A172 (cell line): ENCODE measurements at regions not wholly inside any gene's neighbourhood (a gene's known extent, or its start where the extent isn't known, plus 50 kb on each side); places are given as distances from the start of the nearest gene placed in this dataset.

Experiments used
- DNase-seq: peaks from one replicate; pipeline ENCODE4 v3.0.0-alpha.2; 2015; ENCODE audit warnings: low spot score

GRCh38 chr9:107431461-107431860 lies 58.1 kb downstream of the KLF4 start:
- no peak for DNase-seq

DNA sequence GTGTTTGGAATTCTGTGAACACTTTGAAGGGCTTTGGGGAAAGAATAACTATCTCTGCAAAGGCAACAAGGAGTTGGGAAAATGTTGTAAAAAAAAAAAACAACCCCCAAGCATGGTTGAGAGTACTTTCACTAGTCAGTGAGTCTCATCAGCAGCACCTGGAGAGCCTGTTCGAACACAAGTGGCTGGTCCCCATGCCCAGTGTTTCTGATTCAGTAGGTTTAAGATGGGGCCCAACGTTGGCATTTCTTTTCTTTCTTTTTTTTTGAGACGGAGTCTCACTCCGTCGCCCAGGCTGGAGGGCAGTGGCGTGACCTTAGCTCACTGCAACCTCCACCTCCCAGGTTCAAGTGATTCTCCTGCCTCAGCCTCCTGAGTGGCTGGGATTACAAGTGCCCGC lies 59.5 kb downstream of the KLF4 start:
- DNase-seq, result no peak

DNA sequence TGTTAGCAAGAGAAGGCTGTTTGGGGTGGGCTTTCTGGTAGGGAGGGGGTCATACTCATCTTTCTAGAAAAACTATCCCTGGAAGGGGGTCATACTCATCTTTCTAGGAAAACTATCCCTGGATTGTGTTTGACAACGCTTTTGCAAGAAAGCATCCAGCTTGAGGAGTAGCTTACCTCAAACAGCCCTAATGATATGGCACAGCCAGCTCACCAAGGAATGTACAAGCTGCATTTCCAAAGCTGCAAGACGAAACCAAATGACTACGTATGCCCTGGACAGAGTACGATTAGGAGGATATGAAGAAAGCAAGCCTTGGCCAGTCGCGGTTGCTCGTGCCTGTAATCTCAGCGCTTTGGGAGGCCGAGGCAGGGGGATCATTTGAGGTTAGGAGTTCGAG lies 63.4 kb downstream of the KLF4 start:
- no peak for DNase-seq

DNA sequence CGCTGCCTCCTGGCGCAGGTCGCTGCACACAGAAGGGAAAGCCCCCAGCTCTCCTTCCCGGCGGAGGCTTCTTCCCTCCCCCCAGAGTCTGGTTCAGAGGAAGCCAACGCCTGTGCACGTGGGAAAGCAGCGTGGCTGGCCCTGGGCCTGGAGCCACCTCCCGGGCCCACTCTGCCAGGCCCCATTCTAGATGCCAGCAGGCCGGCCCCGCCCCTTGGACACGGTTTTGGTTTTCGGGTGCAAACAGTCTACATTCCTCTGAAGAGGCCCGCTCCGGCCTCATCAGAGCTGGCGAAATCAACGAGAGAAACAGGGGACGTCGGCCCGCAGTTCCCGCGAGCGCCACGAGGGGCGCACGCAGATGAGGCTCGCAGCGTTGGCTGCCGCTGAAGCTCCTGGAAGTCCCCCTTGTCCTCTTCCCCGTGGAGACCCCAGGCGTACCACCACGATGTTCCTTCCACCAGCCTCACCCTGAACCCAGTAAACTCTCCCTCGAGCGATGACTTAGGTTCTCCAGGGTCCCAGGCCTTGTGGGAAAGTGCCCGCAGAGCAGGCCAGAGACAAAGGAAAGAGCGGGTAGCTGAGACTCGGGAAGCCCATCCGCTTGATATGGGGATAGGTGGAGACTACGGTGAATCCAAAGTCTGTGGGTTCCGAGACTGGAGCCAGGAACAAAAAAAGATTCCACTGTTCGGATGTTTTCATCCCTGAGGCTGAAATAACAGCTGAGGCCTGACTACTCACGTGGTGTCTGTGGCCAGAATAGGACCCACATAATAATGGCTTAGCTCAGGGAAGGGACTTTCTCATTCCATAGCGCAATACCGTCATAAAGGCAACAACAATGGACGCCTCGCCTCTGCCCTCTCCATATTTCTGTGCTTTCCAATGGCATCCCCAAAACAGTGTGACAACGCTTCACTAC lies 64.2 kb downstream of the KLF4 start:
- no peak for DNase-seq

DNA sequence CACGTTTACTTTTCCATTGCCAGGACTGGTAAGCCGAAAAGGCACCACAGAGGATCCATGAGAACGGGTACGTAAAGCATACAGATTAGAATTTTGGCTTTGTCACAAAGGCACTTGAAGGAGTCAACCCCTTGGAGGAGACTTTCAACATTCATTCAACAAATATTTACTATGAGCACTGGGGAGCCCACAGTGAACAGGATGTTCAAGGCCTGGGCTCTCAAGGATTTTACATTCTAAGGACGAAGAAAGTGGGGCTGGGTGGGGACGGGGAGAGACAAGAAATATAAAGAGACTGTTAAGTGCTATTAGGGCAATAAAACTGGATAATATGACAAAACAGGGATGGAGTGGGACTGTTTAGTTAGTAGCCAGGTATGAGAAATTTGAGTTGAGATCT lies 66.0 kb downstream of the KLF4 start:
- no peak for DNase-seq

- peak; percentile 80 for DNase-seq
These were observed 67.1 kb downstream of the KLF4 start for GRCh38 chr9:107422189-107423185.

DNA sequence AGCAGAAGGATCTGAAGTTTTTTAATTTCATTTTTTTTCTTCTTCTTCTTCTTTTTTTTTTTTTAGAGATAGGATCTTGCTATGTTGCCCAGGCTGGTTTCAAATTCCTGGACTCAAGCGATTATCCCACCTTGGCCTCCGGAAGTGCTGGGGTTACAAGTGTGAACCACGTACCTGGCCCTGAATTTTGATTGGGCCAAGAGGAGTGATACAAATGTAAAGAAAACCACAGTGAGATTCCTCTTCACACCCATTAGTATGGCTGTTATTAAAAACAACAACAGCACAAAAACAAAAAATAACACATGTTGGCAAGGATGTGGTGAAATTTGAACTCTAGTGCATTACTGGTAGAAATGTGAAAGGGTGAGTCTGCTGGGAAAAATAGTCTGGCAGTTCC lies 79.1 kb downstream of the KLF4 start:
- DNase-seq, result no peak

- no peak for DNase-seq
These were observed 79.8 kb downstream of the KLF4 start for GRCh38 chr9:107409581-107410389.

- no peak for DNase-seq
These were observed 81.9 kb downstream of the KLF4 start for GRCh38 chr9:107407675-107408074.

GRCh38 chr9:107405511-107405910 lies 84.1 kb downstream of the KLF4 start:
- no peak for DNase-seq

- DNase-seq, result no peak
These were observed 84.8 kb downstream of the KLF4 start for GRCh38 chr9:107404736-107405135.

- no peak for DNase-seq
These were observed 85.4 kb downstream of the KLF4 start for GRCh38 chr9:107404161-107404560.

GRCh38 chr9:107397076-107398044 lies 92.2 kb downstream of the KLF4 start:
- DNase-seq, result no peak

GRCh38 chr9:107394264-107394663 lies 95.3 kb downstream of the KLF4 start:
- no peak for DNase-seq

DNA sequence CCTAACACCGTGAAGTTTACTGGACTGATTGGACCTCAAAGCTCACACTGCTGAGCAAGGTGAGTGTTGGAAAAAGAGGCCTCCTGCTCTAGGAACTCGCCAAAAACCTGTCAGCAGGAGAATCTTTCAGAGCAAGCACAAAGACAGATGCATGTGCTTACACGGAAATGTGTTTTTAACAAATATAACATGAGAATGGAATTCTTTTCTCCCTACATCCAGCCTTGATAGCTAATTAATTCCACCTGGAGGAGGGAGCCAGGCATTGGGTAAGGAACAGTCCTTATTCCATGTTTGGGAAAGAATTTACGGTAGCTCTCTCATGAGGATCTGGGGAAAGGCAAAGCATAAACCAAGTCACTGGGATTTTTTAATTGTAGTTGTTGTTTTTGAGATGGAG lies 98.8 kb downstream of the KLF4 start:
- no peak for DNase-seq

DNA sequence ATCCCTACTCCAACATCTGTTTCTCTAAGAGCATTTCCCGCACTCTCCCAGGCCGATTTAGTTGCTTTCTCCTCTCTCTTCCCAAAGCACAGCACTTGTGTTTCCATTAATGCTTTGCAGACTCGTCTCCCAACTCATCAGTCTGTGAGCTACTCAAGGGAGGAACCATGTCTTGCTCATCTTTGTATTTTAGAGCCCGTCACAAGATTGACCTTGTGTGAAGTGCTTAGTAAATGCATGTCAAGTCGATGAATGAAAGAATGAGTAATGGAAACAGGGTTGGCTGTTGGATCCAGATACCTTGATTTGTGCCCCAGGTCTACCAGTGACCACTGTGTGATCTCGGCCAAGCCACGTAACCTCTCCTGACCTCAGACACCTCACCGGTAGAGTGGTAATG lies 99.3 kb downstream of the KLF4 start:
- no peak for DNase-seq

DNA sequence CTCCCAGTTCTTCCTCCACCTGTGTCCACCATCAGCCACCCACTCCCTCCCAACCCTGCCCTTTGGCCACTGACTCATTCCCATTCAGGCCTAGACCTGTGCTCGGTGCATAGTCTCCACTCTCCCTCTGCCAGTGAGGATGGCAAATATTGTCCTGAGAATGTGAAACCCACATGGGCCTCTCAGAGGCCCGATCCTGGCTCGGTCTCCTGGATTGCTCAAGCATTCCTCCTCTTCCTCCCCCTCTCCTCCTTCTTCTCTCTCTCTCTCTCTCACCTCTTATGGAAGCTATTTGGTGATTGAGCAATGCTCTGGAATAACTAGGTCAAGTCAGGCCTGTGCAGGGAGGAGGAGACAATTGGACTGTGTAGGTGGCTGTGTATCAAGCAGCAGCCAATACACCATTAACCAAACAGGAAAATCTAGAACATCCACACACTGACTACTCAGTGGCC lies 99.9 kb downstream of the KLF4 start:
- DNase-seq, result no peak

DNA sequence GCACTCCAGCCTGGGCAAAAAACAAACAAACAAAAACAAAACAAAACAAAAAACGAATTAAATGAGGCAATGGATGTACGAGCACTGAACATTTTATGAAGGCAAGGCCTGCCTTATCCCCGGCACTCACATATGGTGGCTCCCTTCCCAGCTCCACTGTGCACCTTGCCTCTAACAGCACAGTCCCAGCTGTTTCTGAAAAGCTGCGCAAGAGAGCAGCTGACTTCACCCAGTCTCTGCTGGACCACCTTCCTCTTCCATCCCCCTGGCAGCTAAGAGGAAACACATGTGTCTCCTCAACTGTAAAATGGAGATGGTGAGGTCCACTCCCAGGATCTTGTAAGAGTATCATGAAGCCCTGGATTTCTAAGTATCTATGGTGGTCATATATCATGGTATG lies 100.7 kb downstream of the KLF4 start:
- no peak for DNase-seq

DNA sequence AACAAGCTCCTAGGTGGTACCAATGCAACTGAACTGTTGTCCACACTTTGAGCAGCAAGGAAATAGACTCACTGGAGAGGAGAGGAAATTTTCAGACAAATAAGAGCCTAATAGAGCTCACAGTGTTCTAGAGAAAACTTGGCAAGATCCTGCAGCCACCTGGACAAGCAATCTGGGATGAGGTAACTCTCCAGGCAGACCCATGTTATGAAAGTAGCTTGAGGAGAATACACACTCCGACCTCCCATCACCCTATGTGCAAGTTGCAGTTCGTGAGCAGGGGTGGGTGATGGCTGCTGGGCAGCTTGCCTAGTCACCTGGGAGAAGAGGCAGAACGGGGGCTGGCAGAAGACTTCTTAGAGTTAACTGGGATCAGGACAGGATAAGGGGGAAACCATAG lies 102.2 kb downstream of the KLF4 start:
- DNase-seq, result no peak

GRCh38 chr9:107386396-107386795 lies 103.2 kb downstream of the KLF4 start:
- DNase-seq, result no peak
